Stimulated activated CD4-positive, alpha-beta T cell treated with anti-CD3 and anti-CD28 coated beads, Interleukin-2, amount 100 ng/mL, for 4 hours (primary cell): ENCODE measurements at regions not wholly inside any gene's neighbourhood (a gene's known extent, or its start where the extent isn't known, plus 50 kb on each side); places are given as distances from the start of the nearest gene placed in this dataset.
"Not testable (repeated sequence)": the region's sequence is repeated elsewhere in the genome, so short reads cannot be mapped to it uniquely, and the experiment has no call there.

Source experiments
- DNase-seq: peaks from one replicate; pipeline ENCODE4 v3.0.0-alpha.2; 2020; ENCODE audit warnings: low read depth

- DNase-seq, result no peak
Observed at GRCh38 chr1:194684636-194685035, 1498.2 kb upstream of the B3GALT2 start.

GRCh38 chr1:194658090-194658439 is 1471.7 kb upstream of the B3GALT2 start:
- DNase-seq, result no peak

- no peak for DNase-seq
Observed at GRCh38 chr1:194654956-194655355, 1468.5 kb upstream of the B3GALT2 start.

GRCh38 chr1:194653385-194653784 is 1467.0 kb upstream of the B3GALT2 start:
- no peak for DNase-seq

- no peak for DNase-seq
Observed at GRCh38 chr1:194647118-194647517, 1460.7 kb upstream of the B3GALT2 start.

GRCh38 chr1:194644528-194644927 is 1458.1 kb upstream of the B3GALT2 start:
- DNase-seq, result no peak

- DNase-seq, result no peak
Observed at GRCh38 chr1:194640322-194640721, 1453.9 kb upstream of the B3GALT2 start.

GRCh38 chr1:194629011-194629410 is 1442.6 kb upstream of the B3GALT2 start:
- DNase-seq, result no peak

- DNase-seq, result no peak
Observed at GRCh38 chr1:194624833-194625232, 1438.4 kb upstream of the B3GALT2 start.

GRCh38 chr1:194618101-194618500 is 1431.7 kb upstream of the B3GALT2 start:
- DNase-seq, result no peak

GRCh38 chr1:194617272-194617671 is 1430.9 kb upstream of the B3GALT2 start:
- DNase-seq, result not testable (repeated sequence)

GRCh38 chr1:194616835-194617234 is 1430.4 kb upstream of the B3GALT2 start:
- no peak for DNase-seq

- DNase-seq, result no peak
Observed at GRCh38 chr1:194602184-194602583, 1415.8 kb upstream of the B3GALT2 start.

- no peak for DNase-seq
Observed at GRCh38 chr1:194600716-194601115, 1414.3 kb upstream of the B3GALT2 start.

GRCh38 chr1:194598098-194598497 is 1411.7 kb upstream of the B3GALT2 start:
- DNase-seq, result no peak

- DNase-seq, result no peak
Observed at GRCh38 chr1:194586302-194586701, 1399.9 kb upstream of the B3GALT2 start.

- no peak for DNase-seq
Observed at GRCh38 chr1:194584052-194584451, 1397.6 kb upstream of the B3GALT2 start.

- DNase-seq, result no peak
Observed at GRCh38 chr1:194570476-194570875, 1384.1 kb upstream of the B3GALT2 start.

GRCh38 chr1:194568610-194569009 is 1382.2 kb upstream of the B3GALT2 start:
- no peak for DNase-seq

GRCh38 chr1:194548071-194548470 is 1361.7 kb upstream of the B3GALT2 start:
- no peak for DNase-seq

- DNase-seq, result no peak
Observed at GRCh38 chr1:194544012-194544411, 1357.6 kb upstream of the B3GALT2 start.

- DNase-seq, result no peak
Observed at GRCh38 chr1:194538453-194538852, 1352.0 kb upstream of the B3GALT2 start.

GRCh38 chr1:194537521-194537920 is 1351.1 kb upstream of the B3GALT2 start:
- no peak for DNase-seq

GRCh38 chr1:194535369-194535768 is 1349.0 kb upstream of the B3GALT2 start:
- DNase-seq, result no peak

- no peak for DNase-seq
Observed at GRCh38 chr1:194534784-194535183, 1348.4 kb upstream of the B3GALT2 start.
